ENCODE measurements at regions not wholly inside any gene's neighbourhood (a gene's known extent, or its start where the extent isn't known, plus 50 kb on each side); places are given as distances from the start of the nearest gene placed in this dataset.

DNA sequence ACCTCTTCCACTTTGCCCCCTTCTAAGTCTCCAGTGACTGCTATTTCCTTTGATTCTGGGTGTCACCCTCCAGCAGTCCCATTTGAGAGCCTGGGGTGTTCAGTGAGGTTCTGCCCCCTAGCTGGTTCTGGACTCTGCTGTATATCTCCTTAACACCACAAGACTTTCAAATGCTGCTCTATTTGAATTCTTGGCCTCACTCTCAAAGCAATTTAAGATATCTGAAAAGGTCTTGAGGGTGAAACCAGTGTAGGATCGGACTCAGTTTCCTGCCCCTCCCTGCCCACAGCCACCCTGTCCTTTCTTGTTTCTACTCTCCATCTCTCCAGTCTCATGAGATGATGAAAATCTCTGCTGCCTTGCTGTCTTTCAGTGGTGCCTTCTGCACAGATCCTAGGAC lies 280.9 kb downstream of the TENT4A start:
- CTCF ChIA-PET = no interaction called here

DNA sequence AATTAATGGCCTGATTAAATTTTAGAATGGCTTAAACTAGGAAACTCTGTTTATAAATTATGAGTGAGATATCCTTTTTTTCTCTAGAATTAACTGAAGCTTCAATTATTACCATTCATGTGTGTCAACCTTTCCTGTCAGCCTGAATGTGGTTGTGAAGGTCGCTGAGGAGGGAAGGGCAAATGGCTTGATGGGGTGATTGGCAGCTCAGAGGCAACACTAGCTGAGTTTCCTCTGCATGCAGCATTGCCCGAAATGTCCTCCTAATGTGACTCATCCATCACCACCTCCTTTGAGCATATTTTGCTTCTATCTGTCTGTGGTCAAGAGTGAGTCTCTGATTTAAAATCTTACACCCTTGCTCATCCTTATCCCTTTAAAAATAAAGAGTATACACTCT lies 281.9 kb downstream of the TENT4A start:
- TF ChIP-seq, protein P1, sequence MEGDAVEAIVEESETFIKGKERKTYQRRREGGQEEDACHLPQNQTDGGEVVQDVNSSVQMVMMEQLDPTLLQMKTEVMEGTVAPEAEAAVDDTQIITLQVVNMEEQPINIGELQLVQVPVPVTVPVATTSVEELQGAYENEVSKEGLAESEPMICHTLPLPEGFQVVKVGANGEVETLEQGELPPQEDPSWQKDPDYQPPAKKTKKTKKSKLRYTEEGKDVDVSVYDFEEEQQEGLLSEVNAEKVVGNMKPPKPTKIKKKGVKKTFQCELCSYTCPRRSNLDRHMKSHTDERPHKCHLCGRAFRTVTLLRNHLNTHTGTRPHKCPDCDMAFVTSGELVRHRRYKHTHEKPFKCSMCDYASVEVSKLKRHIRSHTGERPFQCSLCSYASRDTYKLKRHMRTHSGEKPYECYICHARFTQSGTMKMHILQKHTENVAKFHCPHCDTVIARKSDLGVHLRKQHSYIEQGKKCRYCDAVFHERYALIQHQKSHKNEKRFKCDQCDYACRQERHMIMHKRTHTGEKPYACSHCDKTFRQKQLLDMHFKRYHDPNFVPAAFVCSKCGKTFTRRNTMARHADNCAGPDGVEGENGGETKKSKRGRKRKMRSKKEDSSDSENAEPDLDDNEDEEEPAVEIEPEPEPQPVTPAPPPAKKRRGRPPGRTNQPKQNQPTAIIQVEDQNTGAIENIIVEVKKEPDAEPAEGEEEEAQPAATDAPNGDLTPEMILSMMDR (IDR thresholded peaks at IDR 0.05; ENCODE audit: control extremely low read depth, extremely low read depth, low read depth, missing control alignments) = no peak
- POLR2A ChIA-PET = no interaction called here
- DNase-seq (ENCODE audit: extremely low spot score) = no peak
- CTCF ChIA-PET = no interaction called here

More for the DNA sequence above, 280.9 kb downstream of the TENT4A start:
- TF ChIP-seq, protein P1 (IDR thresholded peaks at IDR 0.05; ENCODE audit: control extremely low read depth, extremely low read depth, low read depth, missing control alignments) = no peak
- no peak for DNase-seq (ENCODE audit: extremely low spot score)
- POLR2A ChIA-PET = no interaction called here

DNA sequence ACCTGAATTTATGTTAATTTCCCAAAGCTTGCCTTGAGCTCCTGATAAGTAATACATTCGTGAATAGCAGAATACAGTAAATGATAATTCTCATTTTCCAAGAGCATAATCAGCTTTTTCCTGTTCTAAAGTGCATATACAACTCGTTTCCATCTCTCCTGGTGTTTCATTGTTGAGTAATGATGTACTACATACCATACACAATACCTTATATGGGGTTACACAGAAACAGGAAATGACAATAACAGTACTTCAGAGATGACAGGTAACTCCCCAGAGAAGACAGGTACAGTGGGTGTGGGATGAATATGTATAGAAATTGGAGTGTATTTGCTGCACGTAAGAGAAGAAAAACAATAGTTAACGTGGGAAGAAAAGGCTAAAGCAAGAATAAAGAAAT lies 287.1 kb downstream of the TENT4A start:
- TF ChIP-seq, protein P1 (IDR thresholded peaks at IDR 0.05; ENCODE audit: control extremely low read depth, extremely low read depth, low read depth, missing control alignments) = no peak
- POLR2A ChIA-PET = no interaction called here
- no peak for DNase-seq (ENCODE audit: extremely low spot score)
- CTCF ChIA-PET = interaction anchor here (0.7 kb wide), 1 partner anchor 12 kb away, joined by 3 read pairs; no protein-coding TSS in a partner anchor

DNA sequence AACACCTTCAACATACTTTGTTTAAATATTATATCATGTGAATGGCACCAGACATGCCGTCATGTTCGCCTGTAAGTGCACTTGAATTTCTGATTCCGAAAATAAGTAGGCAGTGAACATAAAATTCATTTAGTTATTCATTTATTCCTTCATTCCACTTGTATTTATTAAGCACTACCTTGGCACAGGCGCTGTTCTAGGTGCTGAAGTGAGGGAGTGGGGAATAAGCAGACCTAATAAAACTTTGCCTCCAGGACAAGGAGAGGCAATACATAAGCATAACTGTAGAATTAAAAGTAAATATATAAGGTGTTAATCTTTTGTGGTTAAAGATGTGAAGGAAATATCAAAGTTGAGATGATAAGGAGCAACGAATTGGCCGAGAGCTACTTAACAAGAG lies 297.4 kb downstream of the TENT4A start:
- ChIA-PET CTCF (no interaction called here), POLR2A (no interaction called here)
- DNase-seq (ENCODE audit: extremely low spot score) = no peak
- TF ChIP-seq, protein P1 (IDR thresholded peaks at IDR 0.05; ENCODE audit: control extremely low read depth, extremely low read depth, low read depth, missing control alignments) = no peak

DNA sequence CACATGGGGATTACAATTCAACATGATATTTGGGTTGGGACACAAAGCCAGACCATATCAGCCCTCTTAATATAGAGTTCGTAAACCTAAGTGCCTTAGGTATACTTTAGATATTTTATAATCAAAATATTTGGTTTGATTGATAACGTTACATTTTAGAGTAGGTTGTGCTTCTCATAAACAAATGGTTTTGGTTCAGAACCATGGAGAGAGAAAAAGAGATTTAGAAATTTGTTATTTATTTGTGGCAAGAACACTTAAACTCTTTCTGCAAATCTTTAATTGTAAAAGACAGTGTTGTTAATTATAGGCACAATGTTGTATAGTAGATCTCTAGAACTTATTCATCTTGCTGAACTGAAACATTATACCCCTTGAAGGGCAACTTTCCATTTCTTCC lies 298.8 kb downstream of the TENT4A start:
- TF ChIP-seq, protein P1 (IDR thresholded peaks at IDR 0.05; ENCODE audit: control extremely low read depth, extremely low read depth, low read depth, missing control alignments) = no peak
- no peak for DNase-seq (ENCODE audit: extremely low spot score)
- ChIA-PET POLR2A (no interaction called here), CTCF (no interaction called here)

DNA sequence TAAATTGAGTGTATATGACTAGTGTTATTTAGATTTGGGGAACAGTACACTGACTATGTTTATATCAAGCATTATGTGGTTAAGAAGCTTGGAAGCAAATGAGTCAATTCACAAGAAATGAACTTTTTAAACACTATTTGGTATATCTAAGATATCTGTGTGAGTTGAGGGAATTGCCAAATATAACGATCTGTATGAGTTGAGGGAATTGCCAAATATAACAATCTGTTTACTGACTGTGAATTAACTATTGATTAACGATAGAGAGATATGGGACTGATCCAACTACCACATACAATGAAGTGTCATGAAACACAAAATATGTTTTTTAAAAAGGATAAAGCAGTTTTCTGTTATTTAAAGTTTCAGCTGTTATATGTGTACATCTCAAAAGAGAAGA lies 301.4 kb downstream of the TENT4A start:
- TF ChIP-seq, protein P1 (IDR thresholded peaks at IDR 0.05; ENCODE audit: control extremely low read depth, extremely low read depth, low read depth, missing control alignments) = no peak
- DNase-seq (ENCODE audit: extremely low spot score) = no peak
- POLR2A ChIA-PET = no interaction called here
- CTCF ChIA-PET = no interaction called here

Data from GM10248 (cell line).